Progenitor cell of endocrine pancreas (in vitro differentiated cells): ENCODE measurements at regions not wholly inside any gene's neighbourhood (a gene's known extent, or its start where the extent isn't known, plus 50 kb on each side); places are given as distances from the start of the nearest gene placed in this dataset.

Experiments used
- DNase-seq: peaks from one replicate; pipeline ENCODE4 v3.0.0; 2021; ENCODE audit warnings: low spot score; ENCODE audit not compliant: unreplicated experiment
- H3K27ac Mint-ChIP-seq: 2 replicates; pipeline ENCODE4 v1.8.0; 2021; ENCODE audit warnings: mild to moderate bottlenecking, moderate library complexity, mixed read lengths
- H3K27me3 Mint-ChIP-seq: 2 replicates; pipeline ENCODE4 v1.8.0; 2021; ENCODE audit warnings: mixed read lengths
- H3K36me3 Mint-ChIP-seq: 2 replicates; pipeline ENCODE4 v1.8.0; 2022; ENCODE audit warnings: mixed read lengths; ENCODE audit not compliant: insufficient read depth
- H3K4me1 Mint-ChIP-seq: 2 replicates; pipeline ENCODE4 v1.8.0; 2021; ENCODE audit warnings: low read depth, mixed read lengths
- H3K4me3 Mint-ChIP-seq: 2 replicates; pipeline ENCODE4 v1.8.0; 2021; ENCODE audit warnings: low read depth, mild to moderate bottlenecking, moderate library complexity, mixed read lengths
- H3K9me3 Mint-ChIP-seq: 2 replicates; pipeline ENCODE4 v1.8.0; 2021; ENCODE audit warnings: low read depth, mixed read lengths
- TF ChIP-seq, protein P1 (sequence below): fragments of 200-600 bp; sonication (generic); IDR thresholded peaks from one replicate; pipeline ENCODE4 v1.5.0; 2021; ENCODE audit warnings: antibody characterized with exemption, mild to moderate bottlenecking; ENCODE audit not compliant: unreplicated experiment

DNA sequence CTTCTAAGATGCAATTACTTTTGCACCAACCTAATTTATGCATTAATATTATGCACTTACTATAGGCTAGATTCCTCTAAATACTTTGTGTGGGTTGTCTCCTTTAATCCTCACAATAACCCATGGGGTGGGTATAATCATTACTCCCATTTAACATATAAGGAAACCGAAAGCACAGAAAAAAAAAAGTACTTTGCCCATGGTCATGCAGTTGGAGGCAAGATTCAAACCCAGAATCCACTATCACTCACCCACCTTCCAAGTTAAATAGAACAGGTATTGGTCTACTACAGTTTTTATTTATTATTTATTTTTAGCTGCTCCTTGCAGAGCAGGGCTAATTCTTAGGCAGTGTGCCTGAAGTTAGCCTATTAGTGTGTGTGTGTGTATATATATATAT, 76.6 kb upstream of the FZD7 start:
- H3K27me3 Mint-ChIP-seq = peaks cover 22% of the 10 kb centered on the region

DNA sequence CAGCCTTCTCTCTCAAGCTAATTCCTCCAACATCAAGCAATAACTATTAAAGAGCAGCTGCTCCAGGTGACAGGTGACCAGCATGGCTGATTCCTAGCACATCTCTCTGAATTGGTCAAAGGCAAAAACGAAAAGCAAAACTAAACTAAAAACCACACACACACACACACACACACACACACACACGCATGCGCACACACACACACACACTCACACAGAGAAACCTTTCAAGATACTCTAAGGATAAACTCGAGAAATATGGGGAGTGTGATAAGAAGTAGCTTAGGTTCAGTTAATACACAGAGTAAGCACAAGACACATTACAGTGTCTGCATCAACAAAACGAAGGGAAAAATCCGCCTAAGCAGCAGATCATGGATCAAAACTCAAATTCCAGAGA, 74.5 kb upstream of the FZD7 start:
- Mint-ChIP-seq H3K27ac (no peak overlapping the region), H3K27me3 (peaks cover 17% of the 10 kb centered on the region), H3K4me3 (no peak overlapping the region), H3K4me1 (no peaks in the 10 kb centered on the region), H3K9me3 (no peaks in the 10 kb centered on the region), H3K36me3 (no peaks in the 10 kb centered on the region)
- DNase-seq = no peak
- TF ChIP-seq, protein P1, sequence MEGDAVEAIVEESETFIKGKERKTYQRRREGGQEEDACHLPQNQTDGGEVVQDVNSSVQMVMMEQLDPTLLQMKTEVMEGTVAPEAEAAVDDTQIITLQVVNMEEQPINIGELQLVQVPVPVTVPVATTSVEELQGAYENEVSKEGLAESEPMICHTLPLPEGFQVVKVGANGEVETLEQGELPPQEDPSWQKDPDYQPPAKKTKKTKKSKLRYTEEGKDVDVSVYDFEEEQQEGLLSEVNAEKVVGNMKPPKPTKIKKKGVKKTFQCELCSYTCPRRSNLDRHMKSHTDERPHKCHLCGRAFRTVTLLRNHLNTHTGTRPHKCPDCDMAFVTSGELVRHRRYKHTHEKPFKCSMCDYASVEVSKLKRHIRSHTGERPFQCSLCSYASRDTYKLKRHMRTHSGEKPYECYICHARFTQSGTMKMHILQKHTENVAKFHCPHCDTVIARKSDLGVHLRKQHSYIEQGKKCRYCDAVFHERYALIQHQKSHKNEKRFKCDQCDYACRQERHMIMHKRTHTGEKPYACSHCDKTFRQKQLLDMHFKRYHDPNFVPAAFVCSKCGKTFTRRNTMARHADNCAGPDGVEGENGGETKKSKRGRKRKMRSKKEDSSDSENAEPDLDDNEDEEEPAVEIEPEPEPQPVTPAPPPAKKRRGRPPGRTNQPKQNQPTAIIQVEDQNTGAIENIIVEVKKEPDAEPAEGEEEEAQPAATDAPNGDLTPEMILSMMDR = no peak

More for the DNA sequence above, 76.6 kb upstream of the FZD7 start:
- DNase-seq = no peak
- no peaks in the 10 kb centered on the region for H3K36me3 Mint-ChIP-seq
- H3K4me1 Mint-ChIP-seq = no peaks in the 10 kb centered on the region
- H3K27ac Mint-ChIP-seq = no peak overlapping the region
- H3K4me3 Mint-ChIP-seq = no peak overlapping the region
- TF ChIP-seq, protein P1 = no peak
- no peaks in the 10 kb centered on the region for H3K9me3 Mint-ChIP-seq

DNA sequence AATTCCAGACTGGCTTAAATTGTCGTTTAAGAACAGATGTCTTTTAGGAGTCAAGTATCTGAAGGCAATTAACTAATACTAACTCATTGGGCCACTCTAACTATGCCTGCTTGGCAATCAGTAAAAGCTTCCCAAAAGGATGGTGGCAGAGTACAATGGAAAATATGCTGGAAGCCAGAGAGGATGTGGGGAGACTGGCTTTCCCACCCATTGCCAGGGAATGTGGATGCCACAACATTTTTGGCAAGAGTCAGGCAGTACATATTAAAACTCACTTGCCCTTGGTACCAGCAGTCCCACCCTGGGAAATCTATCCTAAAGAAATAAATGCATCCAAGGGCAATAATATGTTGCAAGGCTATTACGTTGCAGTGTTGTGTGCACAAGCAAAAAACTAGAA, 74.0 kb upstream of the FZD7 start:
- H3K4me1 Mint-ChIP-seq = no peaks in the 10 kb centered on the region
- TF ChIP-seq, protein P1 = no peak
- DNase-seq = no peak

DNA sequence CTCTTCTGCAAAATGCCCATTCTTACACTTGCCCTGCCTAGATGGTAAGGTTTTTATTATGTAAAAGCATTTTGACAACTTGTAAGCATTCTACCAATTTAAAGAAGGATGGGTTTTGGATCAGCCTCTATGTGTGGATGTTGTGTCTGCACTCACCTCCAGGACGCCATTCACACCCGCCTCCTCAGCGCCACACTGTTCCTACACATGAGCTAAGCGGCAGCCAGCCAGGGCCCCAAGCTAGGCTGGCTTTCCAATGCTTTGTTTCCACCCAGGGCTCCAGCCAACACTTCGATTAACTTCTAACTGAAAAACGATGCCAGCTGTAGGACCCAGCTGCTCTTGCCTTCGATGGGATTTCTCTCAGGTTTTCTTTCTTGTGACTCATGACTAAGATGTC, 73.3 kb upstream of the FZD7 start:
- TF ChIP-seq, protein P1 = no peak
- Mint-ChIP-seq H3K36me3 (no peaks in the 10 kb centered on the region), H3K4me1 (no peaks in the 10 kb centered on the region), H3K27ac (no peak overlapping the region), H3K4me3 (no peak overlapping the region), H3K9me3 (no peaks in the 10 kb centered on the region), H3K27me3 (peaks cover 14% of the 10 kb centered on the region)
- DNase-seq = no peak

More for the DNA sequence above, 74.0 kb upstream of the FZD7 start:
- Mint-ChIP-seq H3K4me3 (no peak overlapping the region), H3K27me3 (peaks cover 17% of the 10 kb centered on the region), H3K36me3 (no peaks in the 10 kb centered on the region), H3K9me3 (no peaks in the 10 kb centered on the region), H3K27ac (no peak overlapping the region)

DNA sequence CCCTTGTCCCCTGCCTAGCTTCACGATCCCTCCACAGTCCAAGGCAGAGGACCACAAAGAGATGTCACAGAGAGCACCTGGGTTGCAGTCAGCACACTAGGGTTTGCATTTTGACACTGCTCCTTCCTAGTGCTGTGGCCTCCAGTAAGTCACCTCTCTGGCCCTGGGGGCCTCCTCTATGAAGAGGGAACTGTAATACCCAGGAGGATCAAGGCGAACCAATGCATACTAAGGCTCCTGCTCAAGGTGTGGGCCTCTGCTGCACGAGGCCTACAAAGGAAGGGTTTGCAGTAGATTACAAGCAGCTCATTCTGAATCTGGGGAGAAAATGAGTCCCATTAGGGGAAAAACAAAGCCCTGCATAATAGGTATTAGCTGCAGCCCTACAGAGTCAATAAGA, 72.3 kb upstream of the FZD7 start:
- peaks cover 1% of the 10 kb centered on the region for H3K4me1 Mint-ChIP-seq
- H3K27ac Mint-ChIP-seq = no peak overlapping the region

More for the DNA sequence above, 72.3 kb upstream of the FZD7 start:
- Mint-ChIP-seq H3K36me3 (no peaks in the 10 kb centered on the region), H3K4me3 (no peak overlapping the region), H3K27me3 (peaks cover 10% of the 10 kb centered on the region), H3K9me3 (no peaks in the 10 kb centered on the region)
- TF ChIP-seq, protein P1 = no peak
- DNase-seq = no peak
